Activated naive CD4-positive, alpha-beta T cell treated with anti-CD3 and anti-CD28 coated beads, Interleukin-2, amount 50 U/mL, for 16 hours (primary cell): ENCODE measurements at regions not wholly inside any gene's neighbourhood (a gene's known extent, or its start where the extent isn't known, plus 50 kb on each side); places are given as distances from the start of the nearest gene placed in this dataset.

Experiments used
- DNase-seq: peaks from one replicate; pipeline ENCODE4 v3.0.0-alpha.2; 2020

- no peak for DNase-seq
These were observed 186.2 kb upstream of the TANK start for GRCh38 chr2:160973991-160974390.

DNA sequence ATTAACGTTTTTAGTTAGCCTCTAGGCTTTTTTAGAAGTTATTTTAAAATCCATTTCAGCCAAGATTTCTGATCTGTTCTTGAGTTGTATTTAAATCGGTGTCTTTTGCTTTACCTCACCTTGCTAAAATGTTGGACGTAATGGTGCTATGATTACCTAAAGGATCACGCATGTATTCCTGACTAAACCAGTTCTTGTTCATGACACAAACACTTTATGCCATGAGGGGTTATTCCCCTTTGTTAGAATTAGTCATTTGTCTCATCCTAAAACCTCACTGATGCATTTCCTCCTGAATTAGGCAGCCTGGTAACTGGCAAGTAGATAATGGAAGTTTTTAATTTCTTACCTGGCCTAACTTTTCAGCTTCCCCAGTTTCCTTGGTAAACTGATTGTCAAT lies 185.4 kb upstream of the TANK start:
- DNase-seq: no peak

DNA sequence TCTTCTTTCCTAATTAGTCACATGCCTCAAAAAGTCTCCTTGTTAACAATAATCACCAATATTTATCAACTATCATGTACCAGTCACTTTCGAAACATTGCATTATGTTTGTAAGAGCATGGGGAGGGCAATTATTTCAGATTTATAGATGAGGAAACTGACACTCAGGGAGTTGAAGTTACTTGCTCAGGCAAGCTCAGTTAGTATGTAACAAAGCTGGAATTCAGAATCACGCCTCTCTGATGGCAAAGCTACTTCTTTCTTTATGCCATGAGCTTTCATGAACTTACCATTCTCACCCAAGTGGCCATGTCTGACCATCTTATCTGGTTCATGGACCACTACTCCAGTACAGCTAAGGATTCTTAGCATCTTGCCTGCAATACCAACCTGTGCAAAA lies 183.4 kb upstream of the TANK start:
- DNase-seq: no peak

DNA sequence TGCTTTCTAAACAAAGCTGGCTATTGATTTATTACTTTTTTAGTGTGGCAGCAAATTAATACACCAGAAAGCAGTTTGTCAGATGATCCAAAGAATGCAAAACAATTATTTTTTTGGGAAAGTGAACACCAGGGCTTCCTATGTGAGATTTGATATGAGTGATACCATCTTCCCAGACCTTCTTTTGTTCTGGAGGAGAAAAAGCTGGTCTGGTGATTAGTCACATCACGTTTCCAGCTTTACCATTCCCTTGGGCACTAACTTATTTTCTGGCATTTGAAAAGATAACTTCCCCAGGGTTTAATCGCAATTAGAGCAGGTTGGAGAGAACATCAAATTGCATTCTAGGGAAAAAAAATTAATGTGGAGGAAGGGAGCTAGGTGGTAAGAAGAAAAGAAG lies 182.9 kb upstream of the TANK start:
- DNase-seq: no peak

DNA sequence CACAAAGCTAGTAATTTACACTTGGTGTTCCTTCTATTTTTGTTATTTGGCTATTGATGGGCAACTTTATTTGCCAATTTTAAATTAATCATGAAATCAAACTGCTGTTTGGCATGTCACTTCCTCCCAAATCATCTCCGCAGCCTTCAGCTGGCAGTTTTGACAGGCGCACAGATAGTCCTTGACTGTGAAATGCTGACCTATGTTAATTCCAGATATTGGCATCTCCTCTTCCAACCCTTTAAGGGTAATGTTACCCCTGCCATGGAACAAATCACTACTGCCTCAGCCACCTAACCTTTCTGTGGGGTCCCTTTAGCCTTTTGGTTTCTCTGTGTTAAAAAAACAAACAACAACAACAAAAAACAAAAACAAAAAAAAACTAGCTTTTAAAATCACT lies 182.4 kb upstream of the TANK start:
- no peak for DNase-seq

GRCh38 chr2:160984426-160985077 lies 175.7 kb upstream of the TANK start:
- DNase-seq: no peak

- no peak for DNase-seq
These were observed 170.4 kb upstream of the TANK start for GRCh38 chr2:160989778-160990177.

GRCh38 chr2:160993654-160994061 lies 166.6 kb upstream of the TANK start:
- no peak for DNase-seq

GRCh38 chr2:160994141-160995002 lies 165.9 kb upstream of the TANK start:
- peak; percentile 65 for DNase-seq

DNA sequence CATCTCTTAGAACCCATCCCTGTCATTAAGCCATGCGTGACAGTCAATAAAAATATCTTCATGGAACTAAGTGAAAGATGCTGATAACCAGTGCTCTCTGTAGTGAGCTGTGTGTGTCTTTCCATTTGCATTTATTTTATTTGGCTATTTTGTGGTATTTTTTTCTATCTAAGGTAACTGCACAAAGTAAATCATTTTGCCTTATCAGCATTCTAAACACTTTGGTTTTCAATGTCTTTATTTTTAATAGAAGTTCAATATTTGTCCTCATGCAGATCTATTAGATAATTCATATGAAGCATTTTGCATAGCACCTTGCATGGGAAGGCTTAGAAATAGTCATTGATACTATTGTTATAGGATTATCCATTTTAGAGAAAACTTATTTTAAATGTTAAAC lies 163.6 kb upstream of the TANK start:
- DNase-seq: no peak

- no peak for DNase-seq
These were observed 155.8 kb upstream of the TANK start for GRCh38 chr2:161004379-161004778.

GRCh38 chr2:161005170-161005569 lies 155.1 kb upstream of the TANK start:
- no peak for DNase-seq

DNA sequence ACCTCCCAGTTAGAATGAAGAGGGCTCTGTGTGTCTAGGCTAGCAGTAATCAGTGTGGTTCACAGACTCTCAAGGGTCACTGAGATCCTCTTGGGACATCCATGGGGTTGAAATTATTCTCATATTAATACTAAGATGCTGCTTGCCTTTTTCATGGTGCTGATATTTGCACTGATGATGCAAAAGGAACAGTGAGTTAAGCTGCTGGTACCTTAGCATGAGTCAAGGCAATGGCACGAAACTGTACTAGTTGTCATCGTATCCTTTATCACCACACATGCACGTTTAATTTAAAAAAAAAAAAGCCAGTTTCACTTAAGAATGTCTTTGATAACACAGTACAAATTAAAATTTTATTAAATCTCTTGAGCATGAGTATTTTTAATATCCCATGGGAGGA lies 151.9 kb upstream of the TANK start:
- DNase-seq: no peak

- DNase-seq: no peak
These were observed 149.7 kb upstream of the TANK start for GRCh38 chr2:161010503-161011015.

DNA sequence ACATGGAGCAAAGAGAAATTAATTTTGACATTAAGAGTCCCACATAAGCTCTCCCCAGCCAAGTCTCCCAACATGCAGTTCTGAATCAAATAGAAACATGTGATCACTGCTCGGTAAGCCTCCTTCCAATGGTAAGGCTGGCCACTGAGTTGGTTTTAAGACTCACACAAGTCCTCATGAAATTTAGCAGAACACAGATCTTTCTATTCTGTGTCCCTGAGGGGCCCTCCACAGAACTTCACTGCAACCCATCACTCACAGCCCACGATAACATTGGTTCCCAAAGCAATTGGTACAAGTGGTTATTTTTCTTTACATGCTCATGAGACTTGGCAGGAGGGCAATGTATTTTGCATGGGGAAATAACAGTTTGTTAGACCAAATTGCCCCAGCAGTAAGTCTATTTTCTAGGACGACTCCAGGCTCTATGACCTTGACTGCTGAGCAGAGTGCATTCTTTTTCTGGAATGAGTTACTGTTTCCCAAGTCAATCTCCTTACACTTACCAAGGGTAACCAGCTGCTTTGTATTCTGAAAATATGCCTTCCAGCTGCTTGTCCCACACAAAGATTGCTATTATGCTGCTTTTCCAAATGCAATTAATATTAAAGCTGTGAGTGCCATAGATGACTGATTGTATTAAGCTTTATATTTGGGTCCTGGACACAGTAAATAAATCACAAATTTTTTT lies 142.3 kb upstream of the TANK start:
- DNase-seq: no peak

GRCh38 chr2:161019311-161019710 lies 140.9 kb upstream of the TANK start:
- DNase-seq: no peak

DNA sequence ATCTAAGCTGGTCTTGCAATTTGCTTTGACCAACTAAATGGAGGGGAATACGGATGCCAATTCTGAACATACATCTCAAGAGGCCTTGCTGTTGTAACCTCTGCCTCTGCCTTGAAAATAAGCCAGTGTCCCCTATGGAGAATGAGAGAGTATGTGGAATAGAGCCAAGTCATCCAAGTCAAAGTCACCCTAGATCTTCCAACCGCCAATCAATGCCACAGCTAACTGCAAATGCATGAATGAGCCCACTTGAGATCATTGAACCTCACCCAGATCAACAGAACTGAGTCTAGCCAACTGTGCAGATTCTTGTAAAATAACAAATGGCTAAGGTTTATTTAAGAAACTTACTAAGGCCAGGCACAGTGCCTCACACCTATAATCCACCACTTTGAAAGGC lies 139.8 kb upstream of the TANK start:
- no peak for DNase-seq

DNA sequence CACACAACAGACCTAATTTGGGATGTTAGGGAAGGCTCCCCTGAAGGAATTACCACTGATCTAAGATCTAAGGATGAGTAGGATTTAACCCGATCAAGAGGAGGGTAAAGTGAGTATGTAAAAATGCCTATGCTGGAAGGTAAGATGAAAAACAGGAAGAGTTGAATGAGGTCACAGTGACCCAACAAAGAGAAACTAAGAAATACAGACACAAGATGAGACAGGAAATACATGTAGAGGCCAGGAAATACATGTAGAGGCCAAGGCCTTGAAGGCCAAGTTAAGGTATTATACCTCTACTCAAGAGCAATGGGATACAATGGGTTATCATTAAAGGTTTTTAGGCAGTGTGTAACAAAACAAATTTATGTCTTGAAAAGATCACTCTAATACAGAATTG lies 131.6 kb upstream of the TANK start:
- DNase-seq: no peak

DNA sequence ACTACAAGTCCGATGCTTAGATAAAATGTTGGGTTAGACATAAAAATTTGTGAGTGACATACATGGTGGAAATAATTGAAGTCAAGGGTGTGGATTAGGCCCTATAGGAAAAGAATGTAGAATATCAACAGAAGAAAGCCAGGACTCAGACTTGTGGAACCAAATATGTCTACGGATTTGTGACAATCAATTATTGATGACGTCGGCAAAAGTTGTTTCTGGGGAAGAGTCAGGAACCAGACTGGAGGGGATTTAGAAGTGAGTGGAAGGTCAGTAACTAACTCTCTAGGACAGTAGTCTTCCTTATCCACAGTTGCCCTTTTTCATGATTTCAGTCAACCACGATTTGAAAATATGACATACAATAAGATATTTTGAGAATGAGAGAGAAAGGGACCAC lies 130.9 kb upstream of the TANK start:
- no peak for DNase-seq

DNA sequence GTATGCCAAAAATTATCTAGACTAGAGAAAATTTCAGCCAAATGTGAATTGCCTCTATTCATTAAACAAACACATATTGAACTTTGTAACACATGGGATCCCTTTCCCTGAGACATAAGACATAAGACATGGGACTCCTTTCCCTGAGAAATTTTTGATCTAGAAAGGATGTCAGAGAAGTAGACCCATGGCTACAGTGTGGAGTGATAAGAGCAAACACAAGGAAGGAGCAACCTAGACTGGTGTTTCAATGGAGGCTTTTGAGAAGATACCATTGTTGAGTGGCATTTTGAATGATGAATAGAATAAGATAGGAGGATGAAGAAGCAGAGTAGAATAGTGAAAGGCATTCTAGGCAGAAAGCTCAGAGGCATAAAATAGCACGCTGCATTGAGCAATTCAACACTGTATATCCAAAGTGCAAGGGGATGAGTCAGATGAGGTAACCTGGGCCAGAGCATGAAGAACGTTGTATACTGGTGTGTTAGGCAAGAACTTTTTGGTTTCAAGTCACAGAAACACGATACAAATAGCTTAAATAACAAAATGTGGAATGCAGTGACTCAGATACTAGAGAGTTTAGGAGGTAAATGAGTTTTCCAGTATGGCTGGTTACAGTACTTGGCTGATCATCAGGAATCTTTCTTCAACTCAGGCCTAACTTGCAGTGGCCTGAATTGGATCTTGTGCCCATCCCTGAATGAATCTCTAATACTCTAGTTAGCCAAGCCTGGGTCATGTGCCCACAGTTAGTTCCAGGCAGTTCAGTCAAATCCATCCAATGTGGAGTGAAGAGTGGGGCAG lies 129.8 kb upstream of the TANK start:
- no peak for DNase-seq

DNA sequence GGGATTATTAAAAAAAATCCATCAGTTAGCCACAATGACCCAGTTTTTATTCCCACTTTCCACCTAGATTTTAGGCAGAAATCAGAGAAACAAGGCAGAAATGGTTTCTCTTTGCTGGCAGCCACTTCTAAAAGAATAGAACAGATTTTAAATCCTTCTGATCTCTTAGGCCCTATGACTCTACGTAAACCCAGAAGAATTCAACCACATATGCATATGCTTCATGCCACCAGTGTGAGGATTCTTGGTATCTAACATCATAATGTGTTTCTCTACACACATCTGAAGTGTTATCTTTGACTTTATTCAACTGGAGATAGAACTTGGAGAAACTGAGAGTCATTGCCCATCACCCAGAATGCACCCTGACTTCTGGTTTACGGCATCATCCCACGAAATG lies 128.7 kb upstream of the TANK start:
- no peak for DNase-seq

DNA sequence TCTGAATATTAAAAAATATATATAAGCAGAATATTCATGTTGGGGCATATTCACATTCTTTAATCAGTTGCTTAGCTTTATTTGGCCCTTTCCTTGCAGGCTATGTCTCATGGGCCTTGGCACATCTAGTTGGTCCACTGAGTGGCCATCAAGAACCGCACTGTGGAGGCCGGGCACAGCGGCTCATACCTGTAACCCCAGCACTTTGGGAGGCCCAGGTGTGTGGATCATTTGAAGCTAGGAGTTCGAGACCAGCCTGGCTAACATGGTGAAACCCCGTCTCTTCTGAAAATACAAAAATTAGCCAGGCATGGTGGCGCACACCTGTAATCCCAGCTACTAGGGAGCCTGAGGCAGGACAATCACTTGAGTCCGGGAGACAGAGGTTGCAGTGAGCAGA lies 127.6 kb upstream of the TANK start:
- DNase-seq: no peak

DNA sequence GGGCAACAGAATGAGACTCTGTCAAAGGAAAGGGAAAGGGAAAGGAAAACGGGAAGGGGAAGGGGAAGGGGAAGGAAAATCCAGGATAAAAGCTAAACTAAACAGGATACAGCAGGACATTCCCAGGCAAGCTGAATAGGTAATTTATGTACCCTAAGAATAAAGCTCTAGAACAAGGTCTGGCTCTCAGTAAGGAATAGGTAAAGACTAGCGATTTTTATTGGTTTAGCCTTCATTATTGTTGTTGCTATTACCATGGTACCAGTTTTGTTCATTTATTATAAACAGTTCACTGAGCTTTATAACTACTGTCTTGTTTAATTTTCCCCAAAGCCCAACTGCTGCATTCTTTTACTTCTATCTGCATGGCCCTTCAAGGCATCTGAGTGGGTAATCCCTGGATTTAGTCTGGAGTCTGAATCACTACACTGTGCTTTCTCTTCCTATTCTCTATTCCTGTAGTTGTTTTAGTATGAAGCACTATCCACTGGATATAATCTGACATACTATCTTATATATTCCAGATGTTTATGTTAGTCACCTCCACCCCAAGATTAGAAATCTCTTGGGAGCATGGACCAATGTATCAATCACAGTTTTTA lies 127.1 kb upstream of the TANK start:
- no peak for DNase-seq
